Uterus (tissue), 2 donors: ENCODE measurements at regions not wholly inside any gene's neighbourhood (a gene's known extent, or its start where the extent isn't known, plus 50 kb on each side); places are given as distances from the start of the nearest gene placed in this dataset.

ENCODE experiments used
- POLR2A ChIP-seq, 2 donors: fragments of 450-650 bp; IDR thresholded peaks; one replicate each; pipeline ENCODE4 v1.6.1; 2016; ENCODE audit warnings: antibody characterized with exemption in 2 of 2, mild to moderate bottlenecking in 1 of 2, moderate library complexity in 1 of 2
- TF ChIP-seq, protein P1 (sequence below), 4 experiments: fragments of 200-600 bp in 2 of 4; fragments of 450-650 bp in 2 of 4; sonication (generic) in 2 of 4; IDR thresholded peaks; one replicate each; pipeline ENCODE4 v1.5.1; 2016 to 2019; ENCODE audit warnings: antibody characterized with exemption in 4 of 4, mild to moderate bottlenecking in 2 of 4, moderate library complexity in 1 of 4

DNA sequence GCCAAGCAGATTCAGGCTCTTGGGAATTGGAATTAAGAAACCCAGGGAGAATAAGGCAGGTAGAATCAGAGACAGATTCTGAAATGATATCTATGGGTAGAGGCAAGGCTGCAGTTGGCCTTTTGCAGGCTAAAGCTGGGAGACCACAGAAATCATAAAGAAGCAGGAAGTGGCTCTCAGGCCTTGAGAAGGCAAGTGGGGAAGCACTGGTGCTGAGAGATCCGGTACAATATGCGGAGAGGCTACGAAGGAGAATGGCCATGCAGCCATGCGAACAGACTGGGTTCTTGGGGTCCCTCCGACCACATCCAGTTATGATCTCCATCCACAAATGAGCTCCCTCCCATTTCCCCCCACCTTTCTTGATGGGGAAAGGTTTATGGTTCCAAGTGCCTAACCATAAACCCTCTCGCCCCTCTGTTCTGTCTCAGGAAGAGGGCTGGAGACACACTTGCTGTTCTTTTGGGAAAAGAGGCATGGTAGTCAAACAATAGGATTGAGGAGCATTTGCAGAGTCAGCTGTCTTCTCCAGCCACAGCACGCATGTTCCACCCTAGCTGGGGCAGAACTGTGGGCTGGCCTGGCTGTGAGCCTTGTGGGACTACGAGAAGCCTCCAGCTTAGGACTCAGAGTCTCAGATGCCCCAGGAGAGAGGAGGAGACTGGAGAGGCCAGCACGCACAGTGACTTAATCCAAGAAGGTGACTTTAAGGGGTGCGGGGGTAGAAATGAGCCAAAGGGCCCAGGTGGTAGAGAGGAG lies 99.6 kb downstream of the RPLP1 start:
- TF ChIP-seq, protein P1, sequence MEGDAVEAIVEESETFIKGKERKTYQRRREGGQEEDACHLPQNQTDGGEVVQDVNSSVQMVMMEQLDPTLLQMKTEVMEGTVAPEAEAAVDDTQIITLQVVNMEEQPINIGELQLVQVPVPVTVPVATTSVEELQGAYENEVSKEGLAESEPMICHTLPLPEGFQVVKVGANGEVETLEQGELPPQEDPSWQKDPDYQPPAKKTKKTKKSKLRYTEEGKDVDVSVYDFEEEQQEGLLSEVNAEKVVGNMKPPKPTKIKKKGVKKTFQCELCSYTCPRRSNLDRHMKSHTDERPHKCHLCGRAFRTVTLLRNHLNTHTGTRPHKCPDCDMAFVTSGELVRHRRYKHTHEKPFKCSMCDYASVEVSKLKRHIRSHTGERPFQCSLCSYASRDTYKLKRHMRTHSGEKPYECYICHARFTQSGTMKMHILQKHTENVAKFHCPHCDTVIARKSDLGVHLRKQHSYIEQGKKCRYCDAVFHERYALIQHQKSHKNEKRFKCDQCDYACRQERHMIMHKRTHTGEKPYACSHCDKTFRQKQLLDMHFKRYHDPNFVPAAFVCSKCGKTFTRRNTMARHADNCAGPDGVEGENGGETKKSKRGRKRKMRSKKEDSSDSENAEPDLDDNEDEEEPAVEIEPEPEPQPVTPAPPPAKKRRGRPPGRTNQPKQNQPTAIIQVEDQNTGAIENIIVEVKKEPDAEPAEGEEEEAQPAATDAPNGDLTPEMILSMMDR (IDR thresholded peaks at IDR 0.05) = no peak
- TF ChIP-seq POLR2A (IDR thresholded peaks at IDR 0.05) = no peak
